ENCODE measurements at regions not wholly inside any gene's neighbourhood (a gene's known extent, or its start where the extent isn't known, plus 50 kb on each side); places are given as distances from the start of the nearest gene placed in this dataset.

GRCh38 chr13:37277007-37277406 is 171.5 kb upstream of the CSNK1A1L start:
- DNase-seq (ENCODE audit: low spot score in 2 of 2), result no peak
- intact Hi-C loops (cut with DNase I), result no loop called here
- Histone ChIP-seq H3K36me3 (no peaks in the 10 kb centered on the region), H3K27me3 (no peaks in the 10 kb centered on the region), H3K9me3 (no peaks in the 10 kb centered on the region), H3K27ac (no peak overlapping the region), H3K4me3 (no peak overlapping the region), H3K4me1 (no peaks in the 10 kb centered on the region)
- no peak for TF ChIP-seq CTCF (IDR thresholded peaks at IDR 0.05)

- no peak overlapping the region for H3K27ac ChIP-seq
- no peaks in the 10 kb centered on the region for H3K4me1 ChIP-seq
- H3K27me3 ChIP-seq, result no peaks in the 10 kb centered on the region
- H3K9me3 ChIP-seq, result no peaks in the 10 kb centered on the region
- no peaks in the 10 kb centered on the region for H3K36me3 ChIP-seq
- H3K4me3 ChIP-seq, result no peak overlapping the region
- no peak for DNase-seq (ENCODE audit: low spot score in 2 of 2)
- intact Hi-C loops (cut with DNase I), result no loop called here
- no peak for TF ChIP-seq CTCF (IDR thresholded peaks at IDR 0.05)
These were observed 169.4 kb upstream of the CSNK1A1L start for GRCh38 chr13:37274569-37275497.

GRCh38 chr13:37273836-37274235 is 168.4 kb upstream of the CSNK1A1L start:
- Histone ChIP-seq H3K4me3 (no peak overlapping the region), H3K9me3 (no peaks in the 10 kb centered on the region), H3K27me3 (no peaks in the 10 kb centered on the region), H3K27ac (no peak overlapping the region), H3K36me3 (no peaks in the 10 kb centered on the region), H3K4me1 (no peaks in the 10 kb centered on the region)
- DNase-seq (ENCODE audit: low spot score in 2 of 2), result no peak
- no peak for TF ChIP-seq CTCF (IDR thresholded peaks at IDR 0.05)
- intact Hi-C loops (cut with DNase I), result no loop called here

GRCh38 chr13:37270226-37271001 is 164.9 kb upstream of the CSNK1A1L start:
- H3K4me1 ChIP-seq, result no peaks in the 10 kb centered on the region
- no peak overlapping the region for H3K27ac ChIP-seq
- TF ChIP-seq CTCF (IDR thresholded peaks at IDR 0.05), result no peak
- intact Hi-C loops (cut with DNase I), result no loop called here
- no peaks in the 10 kb centered on the region for H3K27me3 ChIP-seq
- no peak overlapping the region for H3K4me3 ChIP-seq
- H3K9me3 ChIP-seq, result no peaks in the 10 kb centered on the region
- no peaks in the 10 kb centered on the region for H3K36me3 ChIP-seq
- no peak for DNase-seq (ENCODE audit: low spot score in 2 of 2)

GRCh38 chr13:37263871-37264270 is 158.4 kb upstream of the CSNK1A1L start:
- intact Hi-C loops (cut with DNase I), result no loop called here
- Histone ChIP-seq H3K36me3 (no peaks in the 10 kb centered on the region), H3K27ac (no peak overlapping the region), H3K27me3 (no peaks in the 10 kb centered on the region), H3K4me1 (no peaks in the 10 kb centered on the region), H3K9me3 (peaks cover 4 to 9% of the 10 kb centered on the region in 2 donors), H3K4me3 (no peak overlapping the region)
- DNase-seq (ENCODE audit: low spot score in 2 of 2), result no peak
- no peak for TF ChIP-seq CTCF (IDR thresholded peaks at IDR 0.05)

Measured in ascending aorta (tissue), 2 donors.